HCT116 (cell line): ENCODE measurements at regions not wholly inside any gene's neighbourhood (a gene's known extent, or its start where the extent isn't known, plus 50 kb on each side); places are given as distances from the start of the nearest gene placed in this dataset.

Experiments
- ATAC-seq: fragments of 200-7000 bp; cut with Tn5 transposase; 2 replicates; pipeline ENCODE4 v1.9.1; 2020; ENCODE audit warnings: mild to moderate bottlenecking, moderate library complexity
- BruUV-seq: library from RNA; stranded (reverse); fragments of 400-500 nt; replicated peaks from 2 replicates; lab custom pipeline; 2021; lab: Mats Ljungman, UMichigan
- CTCF ChIA-PET: fragments of 300-600 bp; sonication (Branson Sonifier 250); formaldehyde crosslinking; loops from one replicate; lab custom pipeline; 2021; ENCODE audit warnings: antibody characterized with exemption; lab: Charles Lee
- POLR2A ChIA-PET: fragments of 300-600, 350-600 bp; sonication (Branson Sonifier 250); formaldehyde crosslinking; loops from one replicate; lab custom pipeline; 2021; ENCODE audit warnings: antibody characterized with exemption; lab: Charles Lee
- RAD21 ChIA-PET, 2 experiments: fragments of 300-600 bp; sonication (Branson Sonifier 250); formaldehyde crosslinking; loops; one replicate each; lab custom pipeline; 2023; ENCODE audit warnings: low total read pairs in 2 of 2; ENCODE audit not compliant: uncharacterized antibody in 2 of 2, unreplicated experiment in 2 of 2, low non-redundant PET in 1 of 2; lab: Charles Lee
- DNase-seq: peaks from one replicate; pipeline ENCODE4 v3.0.0-alpha.2; 2010; ENCODE audit warnings: low read depth, low spot score
- H2AFZ ChIP-seq: fragments of 200-600 bp; shearing (Covaris generic), sonication (generic); 2 replicates; pipeline ENCODE4 v1.6.1; 2017; ENCODE audit warnings: low read depth, mixed run types, mixed read lengths, antibody characterized with exemption, low read length; ENCODE audit not compliant: poor library complexity, severe bottlenecking
- H3K27ac ChIP-seq: 2 replicates; pipeline ENCODE4 v1.5.1; 2012; ENCODE audit warnings: low read depth, low read length
- H3K27me3 ChIP-seq: fragments of 200-600 bp; sonication (generic); 2 replicates; pipeline ENCODE4 v1.6.1; 2016; ENCODE audit warnings: mixed run types, low read length, mixed read lengths; ENCODE audit not compliant: insufficient read depth
- H3K36me3 ChIP-seq, 2 experiments: fragments of 200-500 bp in 1 of 2; fragments of 200-600 bp in 1 of 2; sonication (Bioruptor generic) in 1 of 2; sonication (generic) in 1 of 2; 2 replicates each; pipeline versions ENCODE4 v1.5.1 to v1.6.1; 2014 to 2016; ENCODE audit warnings: low read length in 2 of 2, inconsistent platforms in 1 of 2, mixed read lengths in 1 of 2, mixed run types in 1 of 2; ENCODE audit not compliant: insufficient read depth in 2 of 2, control insufficient read depth in 1 of 2
- H3K4me1 ChIP-seq, 2 experiments: fragments of 200-600 bp in 1 of 2; sonication (generic) in 1 of 2; 2 replicates each; pipeline versions ENCODE4 v1.5.1 to v1.6.1; 2012 to 2017; ENCODE audit warnings: low read length in 2 of 2, inconsistent platforms in 1 of 2, mild to moderate bottlenecking in 1 of 2, mixed read lengths in 1 of 2, mixed run types in 1 of 2, moderate library complexity in 1 of 2; ENCODE audit not compliant: insufficient read depth in 2 of 2, control insufficient read depth in 1 of 2
- H3K4me2 ChIP-seq: fragments of 200-600 bp; sonication (generic); 2 replicates; pipeline ENCODE4 v1.6.1; 2017; ENCODE audit warnings: mixed run types, low read length, mixed read lengths
- H3K4me3 ChIP-seq, 2 experiments: fragments of 200-600 bp in 1 of 2; sonication (generic) in 1 of 2; replicated peaks in 1 of 2; 2 replicates each; pipeline ENCODE4 v1.5.1; 2011 to 2016; ENCODE audit warnings: low read length in 2 of 2, control low read depth in 1 of 2, low read depth in 1 of 2, mild to moderate bottlenecking in 1 of 2, mixed read lengths in 1 of 2, mixed run types in 1 of 2
- H3K79me2 ChIP-seq: fragments of 200-600 bp; sonication (generic); 2 replicates; pipeline ENCODE4 v1.6.1; 2017; ENCODE audit warnings: mild to moderate bottlenecking, mixed run types, low read length, moderate library complexity, mixed read lengths; ENCODE audit not compliant: insufficient read depth
- H3K9ac ChIP-seq: fragments of 200-600 bp; sonication (generic); 2 replicates; pipeline ENCODE4 v1.6.1; 2016; ENCODE audit warnings: low read length, mixed read lengths
- H3K9me2 ChIP-seq: fragments of 200-600 bp; sonication (generic), shearing (Covaris generic); 2 replicates; pipeline ENCODE4 v1.6.1; 2017; ENCODE audit warnings: mixed run types, mild to moderate bottlenecking, moderate library complexity; ENCODE audit not compliant: insufficient read depth
- H3K9me3 ChIP-seq, 2 experiments: fragments of 200-500 bp in 1 of 2; fragments of 200-600 bp in 1 of 2; sonication (Bioruptor generic) in 1 of 2; sonication (generic) in 1 of 2; 2 replicates each; pipeline ENCODE4 v1.6.1; 2014 to 2017; ENCODE audit warnings: low read length in 2 of 2, mixed read lengths in 2 of 2, inconsistent platforms in 1 of 2, low read depth in 1 of 2, mild to moderate bottlenecking in 1 of 2, mixed run types in 1 of 2, moderate library complexity in 1 of 2; ENCODE audit not compliant: control insufficient read depth in 1 of 2, insufficient read depth in 1 of 2
- H4K20me1 ChIP-seq: fragments of 200-600 bp; sonication (generic), shearing (Covaris generic); 2 replicates; pipeline ENCODE4 v1.6.1; 2017; ENCODE audit warnings: mixed run types, mild to moderate bottlenecking, moderate library complexity; ENCODE audit not compliant: insufficient read depth
- CBX3 ChIP-seq: IDR thresholded peaks from 2 replicates; pipeline ENCODE4 v1.6.1; 2012; ENCODE audit warnings: low read depth
- EGR1 ChIP-seq: IDR thresholded peaks from 2 replicates; pipeline ENCODE4 v1.6.1; 2012; ENCODE audit warnings: low read depth
- EZH2 ChIP-seq: fragments of 200-600 bp; sonication (generic); IDR thresholded peaks from 2 replicates; pipeline ENCODE4 v1.6.1; 2017; ENCODE audit warnings: antibody characterized with exemption, mixed run types
- EZH2phosphoT487 ChIP-seq: fragments of 200-600 bp; IDR thresholded peaks from 2 replicates; pipeline ENCODE4 v1.6.1; 2018; ENCODE audit warnings: antibody characterized with exemption, borderline replicate concordance
- RAD21 ChIP-seq: IDR thresholded peaks from 2 replicates; pipeline ENCODE4 v1.6.1; 2012; ENCODE audit warnings: low read depth, mild to moderate bottlenecking
- SIN3A ChIP-seq: IDR thresholded peaks from 2 replicates; pipeline ENCODE4 v1.6.1; 2012; ENCODE audit warnings: low read depth
- SP1 ChIP-seq: IDR thresholded peaks from 2 replicates; pipeline ENCODE4 v1.6.1; 2012; ENCODE audit warnings: low read depth
- YY1 ChIP-seq: IDR thresholded peaks from 2 replicates; pipeline ENCODE4 v1.6.1; 2011; ENCODE audit warnings: low read length, low read depth, moderate library complexity, mild to moderate bottlenecking; ENCODE audit not compliant: insufficient replicate concordance; ENCODE audit errors: extremely low read depth
- ZNF274 ChIP-seq: fragments of 200-500 bp; sonication (Bioruptor generic); IDR thresholded peaks from 2 replicates; pipeline ENCODE4 v1.6.1; 2014; ENCODE audit warnings: mild to moderate bottlenecking, low read depth, low read length, inconsistent platforms
- intact Hi-C: fragments of 100-400 bp; cut with micrococcal nuclease; formaldehyde crosslinking; loops from 2 replicates; pipeline ENCODE4 v1.10.0; 2022
- TF ChIP-seq, protein P1 (sequence below), 3 experiments: fragments of 200-600 bp in 1 of 3; sonication (generic) in 1 of 3; IDR thresholded peaks in 2 of 3; conservative IDR thresholded peaks in 1 of 3; 2 replicates each; pipeline ENCODE4 v1.5.1; 2012 to 2017; ENCODE audit warnings: low read depth in 2 of 3, low read length in 2 of 3, antibody characterized with exemption in 1 of 3, borderline replicate concordance in 1 of 3, control low read depth in 1 of 3, mild to moderate bottlenecking in 1 of 3, mixed read lengths in 1 of 3, mixed run types in 1 of 3, moderate library complexity in 1 of 3; ENCODE audit not compliant: insufficient read depth in 1 of 3
- TF ChIP-seq, protein P2 (sequence below): IDR thresholded peaks from 2 replicates; pipeline ENCODE4 v1.6.1; 2011; ENCODE audit warnings: mild to moderate bottlenecking, low read length, moderate library complexity; ENCODE audit not compliant: insufficient replicate concordance; ENCODE audit errors: extremely low read depth
- TF ChIP-seq, protein P3 (sequence below): IDR thresholded peaks from 2 replicates; pipeline ENCODE4 v1.6.1; 2012
- TF ChIP-seq, protein P4 (sequence below): IDR thresholded peaks from 2 replicates; pipeline ENCODE4 v1.6.1; 2012

DNA sequence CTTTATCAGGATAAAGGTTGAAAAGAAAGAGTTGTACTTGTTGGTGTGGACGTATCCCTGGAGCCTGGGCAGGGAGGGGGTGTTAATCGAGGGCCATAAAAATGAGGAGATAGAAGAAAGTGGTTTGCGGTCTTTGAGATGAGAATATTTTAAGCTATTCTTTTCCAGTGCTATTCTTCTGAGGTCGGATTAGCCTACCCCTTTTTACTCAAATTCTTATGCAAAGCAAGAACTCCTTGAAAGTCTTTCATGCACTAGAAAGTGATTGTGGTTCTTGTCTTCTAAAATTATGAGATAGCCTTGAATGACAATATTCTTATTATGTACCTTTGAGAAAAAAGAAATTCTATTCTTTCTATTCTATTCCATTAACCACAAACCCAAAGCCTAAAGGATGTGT lies 201.3 kb upstream of the SEMA3C start:
- no peaks in the 10 kb centered on the region for H3K4me1 ChIP-seq
- CTCF ChIA-PET: no interaction called here
- H3K27ac ChIP-seq: no peak overlapping the region

DNA sequence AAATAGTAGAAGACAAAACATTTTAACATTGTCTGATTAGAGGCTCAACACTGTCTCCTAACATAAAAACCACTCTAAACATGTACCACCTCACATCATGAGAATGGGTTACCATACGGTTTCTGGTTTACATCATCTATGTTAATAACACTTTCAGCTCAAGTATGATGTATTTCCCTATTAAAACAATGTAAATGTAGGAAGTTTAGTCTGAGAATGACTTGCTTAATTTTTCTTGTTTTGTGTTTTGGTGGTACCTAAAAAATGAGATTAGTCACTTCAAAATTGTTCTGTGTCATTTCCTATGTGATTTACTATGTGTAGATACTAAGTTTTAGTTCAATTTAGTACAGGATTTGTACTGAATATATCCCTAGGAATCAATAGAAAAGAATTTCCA lies 195.8 kb upstream of the SEMA3C start:
- no peak for ATAC-seq
- RAD21 ChIA-PET: no interaction called here
- TF ChIP-seq, protein P1, sequence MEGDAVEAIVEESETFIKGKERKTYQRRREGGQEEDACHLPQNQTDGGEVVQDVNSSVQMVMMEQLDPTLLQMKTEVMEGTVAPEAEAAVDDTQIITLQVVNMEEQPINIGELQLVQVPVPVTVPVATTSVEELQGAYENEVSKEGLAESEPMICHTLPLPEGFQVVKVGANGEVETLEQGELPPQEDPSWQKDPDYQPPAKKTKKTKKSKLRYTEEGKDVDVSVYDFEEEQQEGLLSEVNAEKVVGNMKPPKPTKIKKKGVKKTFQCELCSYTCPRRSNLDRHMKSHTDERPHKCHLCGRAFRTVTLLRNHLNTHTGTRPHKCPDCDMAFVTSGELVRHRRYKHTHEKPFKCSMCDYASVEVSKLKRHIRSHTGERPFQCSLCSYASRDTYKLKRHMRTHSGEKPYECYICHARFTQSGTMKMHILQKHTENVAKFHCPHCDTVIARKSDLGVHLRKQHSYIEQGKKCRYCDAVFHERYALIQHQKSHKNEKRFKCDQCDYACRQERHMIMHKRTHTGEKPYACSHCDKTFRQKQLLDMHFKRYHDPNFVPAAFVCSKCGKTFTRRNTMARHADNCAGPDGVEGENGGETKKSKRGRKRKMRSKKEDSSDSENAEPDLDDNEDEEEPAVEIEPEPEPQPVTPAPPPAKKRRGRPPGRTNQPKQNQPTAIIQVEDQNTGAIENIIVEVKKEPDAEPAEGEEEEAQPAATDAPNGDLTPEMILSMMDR (IDR thresholded peaks at IDR 0.05 in 2 of 3, conservative IDR thresholded peaks at IDR 0.05 in 1 of 3; ENCODE audit: borderline replicate concordance in 1 of 3, insufficient read depth in 1 of 3, low read depth in 2 of 3, low read length in 2 of 3): no peak
- TF ChIP-seq SP1 (no peak), EZH2 (no peak), CBX3 (no peak), SIN3A (no peak), RAD21 (no peak)
- TF ChIP-seq, protein P2, sequence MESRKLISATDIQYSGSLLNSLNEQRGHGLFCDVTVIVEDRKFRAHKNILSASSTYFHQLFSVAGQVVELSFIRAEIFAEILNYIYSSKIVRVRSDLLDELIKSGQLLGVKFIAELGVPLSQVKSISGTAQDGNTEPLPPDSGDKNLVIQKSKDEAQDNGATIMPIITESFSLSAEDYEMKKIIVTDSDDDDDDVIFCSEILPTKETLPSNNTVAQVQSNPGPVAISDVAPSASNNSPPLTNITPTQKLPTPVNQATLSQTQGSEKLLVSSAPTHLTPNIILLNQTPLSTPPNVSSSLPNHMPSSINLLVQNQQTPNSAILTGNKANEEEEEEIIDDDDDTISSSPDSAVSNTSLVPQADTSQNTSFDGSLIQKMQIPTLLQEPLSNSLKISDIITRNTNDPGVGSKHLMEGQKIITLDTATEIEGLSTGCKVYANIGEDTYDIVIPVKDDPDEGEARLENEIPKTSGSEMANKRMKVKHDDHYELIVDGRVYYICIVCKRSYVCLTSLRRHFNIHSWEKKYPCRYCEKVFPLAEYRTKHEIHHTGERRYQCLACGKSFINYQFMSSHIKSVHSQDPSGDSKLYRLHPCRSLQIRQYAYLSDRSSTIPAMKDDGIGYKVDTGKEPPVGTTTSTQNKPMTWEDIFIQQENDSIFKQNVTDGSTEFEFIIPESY: no peak
- TF ChIP-seq, protein P3, sequence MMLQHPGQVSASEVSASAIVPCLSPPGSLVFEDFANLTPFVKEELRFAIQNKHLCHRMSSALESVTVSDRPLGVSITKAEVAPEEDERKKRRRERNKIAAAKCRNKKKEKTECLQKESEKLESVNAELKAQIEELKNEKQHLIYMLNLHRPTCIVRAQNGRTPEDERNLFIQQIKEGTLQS: no peak

More for the DNA sequence above, 201.3 kb upstream of the SEMA3C start:
- intact Hi-C loops: no loop called here
- H3K79me2 ChIP-seq: no peaks in the 10 kb centered on the region
- no peak for TF ChIP-seq EZH2phosphoT487
- TF ChIP-seq SP1: no peak
- no peak for TF ChIP-seq SIN3A
- TF ChIP-seq YY1: no peak
- TF ChIP-seq EGR1: no peak
- TF ChIP-seq, protein P4, sequence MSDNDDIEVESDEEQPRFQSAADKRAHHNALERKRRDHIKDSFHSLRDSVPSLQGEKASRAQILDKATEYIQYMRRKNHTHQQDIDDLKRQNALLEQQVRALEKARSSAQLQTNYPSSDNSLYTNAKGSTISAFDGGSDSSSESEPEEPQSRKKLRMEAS: no peak
- TF ChIP-seq, protein P1 (IDR thresholded peaks at IDR 0.05 in 2 of 3, conservative IDR thresholded peaks at IDR 0.05 in 1 of 3; ENCODE audit: borderline replicate concordance in 1 of 3, insufficient read depth in 1 of 3, low read depth in 2 of 3, low read length in 2 of 3): no peak
- TF ChIP-seq RAD21: no peak
- no peak for TF ChIP-seq ZNF274
- TF ChIP-seq EZH2: no peak
- TF ChIP-seq, all 23 proteins: peak for 0
- Histone ChIP-seq H2AFZ (no peak overlapping the region), H3K36me3 (no peaks in the 10 kb centered on the region), H3K27me3 (no peaks in the 10 kb centered on the region), H3K9me3 (no peaks in the 10 kb centered on the region), H3K4me3 (no peak overlapping the region), H4K20me1 (no peaks in the 10 kb centered on the region), H3K4me2 (no peak overlapping the region), H3K9me2 (no peaks in the 10 kb centered on the region), H3K9ac (no peak overlapping the region)
- POLR2A ChIA-PET: no interaction called here
- DNase-seq: no peak
- no peak for ATAC-seq
- RAD21 ChIA-PET: no interaction called here
- no TSS peak for BruUV-seq

More for the DNA sequence above, 195.8 kb upstream of the SEMA3C start:
- Histone ChIP-seq H3K27ac (no peak overlapping the region), H3K9me2 (no peaks in the 10 kb centered on the region), H3K27me3 (no peaks in the 10 kb centered on the region), H3K9ac (no peak overlapping the region), H3K79me2 (no peaks in the 10 kb centered on the region), H3K4me1 (0 out of 4 replicates have a peak, but pooled peaks cover 0 to 3% of the 10 kb centered on the region in 2 experiments), H3K36me3 (no peaks in the 10 kb centered on the region), H2AFZ (no peak overlapping the region), H3K9me3 (no peaks in the 10 kb centered on the region), H3K4me2 (no peak overlapping the region), H4K20me1 (no peaks in the 10 kb centered on the region), H3K4me3 (no peak overlapping the region)
- no peak for DNase-seq
- ChIA-PET POLR2A (no interaction called here), CTCF (no interaction called here)
- intact Hi-C loops: no loop called here
- no TSS peak for BruUV-seq
